Amniotic stem cell (primary cell): ENCODE measurements at regions not wholly inside any gene's neighbourhood (a gene's known extent, or its start where the extent isn't known, plus 50 kb on each side); places are given as distances from the start of the nearest gene placed in this dataset.

Experiments used
- DNase-seq: peaks from one replicate; lab custom pipeline; 2025; lab: John Stamatoyannopoulos, UW

GRCh38 chr15:29917600-29918597 is 95.6 kb upstream of the TJP1 start:
- DNase-seq: no peak

DNA sequence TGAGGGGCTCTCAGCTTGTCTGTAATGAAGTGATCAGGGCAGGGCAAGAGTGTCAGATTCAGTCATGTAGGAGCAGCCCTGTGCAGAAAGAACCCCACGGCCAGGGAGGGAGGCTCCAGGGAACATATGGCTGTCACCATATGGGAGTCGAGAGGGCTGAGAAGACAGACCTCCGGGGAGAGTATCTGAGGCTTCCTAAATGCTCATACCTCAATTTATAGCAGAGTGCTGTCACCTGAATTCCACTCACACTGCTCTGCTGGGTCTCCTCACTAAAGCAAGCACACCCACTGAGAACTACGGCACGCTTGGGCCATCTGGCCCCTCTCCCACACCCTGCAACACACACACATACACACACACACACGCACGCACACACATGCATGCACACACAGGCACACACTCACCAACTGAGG is 92.3 kb upstream of the TJP1 start:
- DNase-seq: no peak

GRCh38 chr15:29913528-29914135 is 91.4 kb upstream of the TJP1 start:
- no peak for DNase-seq

- no peak for DNase-seq
Observed at GRCh38 chr15:29911705-29912104, 89.4 kb upstream of the TJP1 start.

GRCh38 chr15:29910068-29910467 is 87.8 kb upstream of the TJP1 start:
- DNase-seq: no peak

GRCh38 chr15:29904757-29905417 is 82.6 kb upstream of the TJP1 start:
- DNase-seq: no peak

DNA sequence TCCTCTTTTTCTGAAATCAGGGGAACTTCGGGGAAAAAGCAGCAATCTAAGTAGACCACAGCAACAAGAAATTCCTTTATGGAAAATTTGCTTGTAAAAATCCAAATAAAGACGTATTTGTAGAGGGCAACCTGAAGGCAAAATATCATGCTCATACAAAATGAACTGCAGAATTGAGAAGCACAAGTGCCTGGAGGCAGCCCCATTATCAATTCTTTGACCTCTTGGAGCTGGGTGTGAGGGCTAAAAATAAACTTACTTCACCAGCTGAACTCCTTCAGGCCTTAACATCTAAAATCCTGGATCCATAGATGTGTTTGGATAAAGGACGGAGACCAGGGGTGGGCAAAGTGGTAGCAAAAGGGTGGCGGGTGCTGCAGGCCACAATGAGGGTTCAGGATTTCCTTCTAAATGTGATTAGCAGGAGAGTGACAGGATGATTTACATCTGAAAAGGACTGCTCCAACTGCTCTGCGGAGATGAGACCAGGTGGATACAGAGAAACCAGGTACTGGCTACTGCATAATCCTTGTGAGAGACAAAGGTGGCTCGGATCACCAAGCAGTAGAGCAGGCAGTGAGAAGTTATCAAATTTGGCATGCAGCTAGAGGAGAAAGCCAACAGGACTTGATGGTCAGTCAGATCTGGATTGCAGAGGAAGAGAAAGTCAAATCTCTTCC is 81.7 kb upstream of the TJP1 start:
- DNase-seq: no peak

- no peak for DNase-seq
Observed at GRCh38 chr15:29903028-29903427, 80.8 kb upstream of the TJP1 start.

DNA sequence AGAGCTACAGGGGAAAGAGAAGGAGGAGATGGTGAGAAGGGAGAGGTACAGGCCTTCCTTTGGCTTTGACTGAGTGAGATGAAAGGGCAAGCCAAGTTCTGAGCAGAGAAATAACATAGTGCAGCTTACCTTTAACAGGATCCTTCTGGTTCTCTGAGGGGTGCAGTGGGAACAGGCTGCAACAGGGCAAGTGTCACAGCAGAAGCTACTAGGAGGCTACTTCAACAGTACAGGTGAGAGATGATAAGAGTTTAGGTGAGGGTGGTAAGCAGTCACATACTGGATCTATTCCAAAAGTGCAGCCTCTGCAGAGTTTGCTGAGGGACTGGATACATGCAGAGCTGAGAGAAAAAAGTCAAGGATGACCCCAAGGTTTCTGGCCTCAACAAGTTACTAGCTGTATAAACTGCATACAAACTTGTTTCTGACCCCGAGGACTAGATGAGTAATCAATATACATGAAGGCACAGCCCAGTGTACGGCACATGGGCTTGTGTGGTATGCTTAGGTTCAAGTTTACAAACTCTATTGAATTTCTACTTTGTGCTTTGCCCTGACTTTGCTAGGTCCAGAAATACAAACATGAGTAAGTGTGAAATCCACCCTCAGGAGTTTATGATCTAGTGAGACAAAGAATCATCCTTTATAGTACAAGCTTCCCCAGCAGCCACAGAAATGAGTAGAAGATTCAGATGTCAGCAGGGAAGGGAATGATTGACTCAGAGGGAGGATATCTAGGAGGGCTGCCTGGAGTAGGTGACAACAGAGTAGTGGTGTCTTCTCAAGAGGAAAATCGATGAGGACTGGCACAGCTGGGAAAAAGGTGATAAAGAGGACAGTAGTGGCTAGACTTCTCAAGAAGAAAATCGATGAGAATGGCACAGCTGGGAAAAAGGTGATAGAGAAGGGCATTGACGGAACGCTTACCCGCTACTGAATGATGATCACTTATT is 78.2 kb upstream of the TJP1 start:
- no peak for DNase-seq

DNA sequence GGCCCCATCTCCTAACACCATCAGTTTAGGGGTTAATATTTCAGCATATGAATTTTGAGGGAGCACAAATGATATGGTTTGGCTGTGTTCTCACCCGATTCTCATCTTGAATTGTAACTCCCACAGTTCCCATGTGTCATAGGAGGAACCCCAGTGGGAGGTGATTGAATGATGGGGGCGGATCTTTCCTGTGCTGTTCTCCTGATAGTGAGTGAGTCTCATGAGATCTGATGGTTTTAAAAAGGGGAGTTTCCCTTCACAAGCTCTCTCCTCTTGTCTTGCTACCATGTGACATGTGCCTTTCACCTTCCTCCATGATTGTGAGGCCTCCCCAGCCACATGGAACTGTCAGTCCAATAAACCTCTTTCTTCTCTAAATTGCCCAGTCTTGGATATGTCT is 73.8 kb upstream of the TJP1 start:
- DNase-seq: no peak

GRCh38 chr15:29891096-29891457 is 68.8 kb upstream of the TJP1 start:
- DNase-seq: no peak

GRCh38 chr15:29890336-29891095 is 68.2 kb upstream of the TJP1 start:
- DNase-seq: no peak

- DNase-seq: no peak
Observed at GRCh38 chr15:29889542-29890329, 67.5 kb upstream of the TJP1 start.

DNA sequence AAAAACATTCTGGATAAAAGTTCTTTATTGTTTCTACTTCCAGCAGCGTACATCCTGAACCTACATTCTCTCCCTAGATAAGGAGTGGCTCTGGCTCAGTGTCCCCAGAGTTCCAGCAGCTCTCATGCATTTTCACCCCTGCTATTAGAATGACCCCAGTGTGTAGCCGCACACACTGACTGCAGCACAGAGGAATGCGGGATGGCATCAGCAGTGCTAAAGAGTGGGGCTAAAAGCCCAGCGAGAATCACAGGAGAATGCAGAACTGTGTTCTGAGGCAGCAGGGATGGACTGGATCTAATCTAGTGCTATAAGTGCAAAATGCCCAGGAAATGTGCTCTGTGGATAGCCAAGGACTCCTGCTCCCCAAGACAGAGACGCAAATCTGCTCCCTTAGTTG is 66.4 kb upstream of the TJP1 start:
- DNase-seq: no peak

DNA sequence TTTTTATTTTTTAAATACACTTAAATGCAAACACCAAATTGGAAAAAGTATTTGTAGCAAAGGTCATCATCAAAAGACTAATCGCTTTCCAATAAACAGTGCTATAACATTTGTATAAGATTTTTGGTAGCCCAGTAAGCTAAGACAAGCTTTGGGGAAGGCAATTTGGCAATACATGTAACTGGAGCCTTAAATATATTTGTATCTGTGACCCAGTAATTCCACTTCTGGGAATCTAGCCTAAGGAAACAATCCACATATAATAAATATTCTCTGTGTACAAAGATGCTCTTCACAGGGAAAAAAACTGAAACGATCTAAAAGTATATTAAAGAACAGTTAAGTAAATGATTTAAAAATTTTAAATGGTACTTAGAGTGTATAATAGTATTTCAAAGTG is 65.5 kb upstream of the TJP1 start:
- peak; percentile 36 for DNase-seq

DNA sequence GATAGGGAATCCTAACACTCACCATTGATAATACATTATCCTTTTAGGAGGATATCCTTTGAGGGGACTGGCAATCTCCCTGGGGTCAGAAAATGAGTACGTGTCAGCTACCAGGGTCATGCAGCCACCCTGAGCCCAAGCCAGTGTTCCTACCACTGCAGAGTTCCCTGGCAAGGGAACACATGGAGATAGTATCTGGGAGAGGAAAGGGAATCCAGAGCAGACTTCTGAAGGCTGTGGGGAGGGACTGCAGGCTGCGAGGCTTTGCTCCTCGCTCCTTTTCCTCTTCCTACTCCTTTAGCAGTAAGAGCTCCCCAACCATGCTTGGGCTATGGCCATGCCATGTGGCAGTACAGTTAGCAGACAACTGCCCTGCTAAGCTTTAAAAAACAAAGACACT is 62.9 kb upstream of the TJP1 start:
- no peak for DNase-seq

- DNase-seq: no peak
Observed at GRCh38 chr15:29883126-29883525, 60.9 kb upstream of the TJP1 start.

DNA sequence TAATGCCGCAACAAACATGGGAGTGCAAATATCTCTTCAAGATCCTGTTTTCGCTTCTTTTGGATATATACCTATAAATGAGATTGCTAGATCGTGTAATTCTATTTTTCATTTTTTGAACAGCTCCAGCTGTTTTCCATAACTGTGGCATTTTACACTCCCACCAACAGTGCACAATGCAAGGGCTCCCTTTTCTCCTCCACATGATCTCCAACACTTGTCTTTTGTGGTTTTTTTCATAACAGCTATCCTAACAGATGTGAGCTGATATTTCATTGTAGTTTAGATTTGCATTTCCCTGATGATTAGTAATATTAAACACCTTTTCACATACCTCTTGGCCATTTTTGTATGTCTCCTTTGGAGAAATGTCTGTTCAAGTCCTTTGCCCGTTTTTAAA is 58.6 kb upstream of the TJP1 start:
- DNase-seq: no peak

- DNase-seq: no peak
Observed at GRCh38 chr15:29880341-29880740, 58.1 kb upstream of the TJP1 start.

DNA sequence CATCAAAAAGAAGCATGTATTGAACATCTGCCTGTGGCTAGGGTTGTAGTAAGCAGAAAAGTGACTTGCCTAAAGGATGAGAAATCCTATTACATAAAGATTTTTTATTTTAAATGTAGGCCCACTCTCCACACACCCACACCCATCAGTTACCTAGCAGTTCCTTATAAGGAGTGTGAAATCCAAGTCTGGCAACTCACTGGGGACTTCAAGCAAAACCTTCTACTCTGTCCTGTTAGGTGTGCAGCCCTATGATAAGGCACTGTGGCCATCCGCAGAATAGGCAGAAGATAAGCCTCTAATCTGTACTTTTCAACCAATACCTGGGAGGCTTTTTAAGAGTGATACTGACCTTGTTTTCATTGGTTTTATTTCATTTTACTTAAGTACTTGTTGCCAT is 52.7 kb upstream of the TJP1 start:
- DNase-seq: no peak
